ENCODE measurements at regions not wholly inside any gene's neighbourhood (a gene's known extent, or its start where the extent isn't known, plus 50 kb on each side); places are given as distances from the start of the nearest gene placed in this dataset.

DNA sequence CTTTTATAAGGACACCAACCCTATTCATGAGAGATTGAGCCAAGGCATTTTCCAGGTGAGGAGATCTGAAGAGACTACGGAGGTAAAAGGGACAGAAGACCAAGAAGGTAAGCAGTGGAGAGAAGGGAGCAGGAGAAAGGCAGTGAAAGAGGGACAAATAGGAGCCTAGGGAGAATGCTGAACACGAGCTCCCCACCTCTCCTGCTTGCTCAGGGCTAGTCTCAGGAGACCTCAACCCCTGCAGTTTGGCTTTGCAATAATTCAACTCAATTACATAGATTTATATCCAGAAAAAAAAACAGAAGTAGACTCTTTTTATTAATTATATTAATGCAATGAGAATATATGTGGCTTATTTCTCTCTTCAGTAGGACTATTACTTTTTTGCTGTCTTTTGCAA lies 91.0 kb upstream of the DDX18 start:
- no peak for ATAC-seq

DNA sequence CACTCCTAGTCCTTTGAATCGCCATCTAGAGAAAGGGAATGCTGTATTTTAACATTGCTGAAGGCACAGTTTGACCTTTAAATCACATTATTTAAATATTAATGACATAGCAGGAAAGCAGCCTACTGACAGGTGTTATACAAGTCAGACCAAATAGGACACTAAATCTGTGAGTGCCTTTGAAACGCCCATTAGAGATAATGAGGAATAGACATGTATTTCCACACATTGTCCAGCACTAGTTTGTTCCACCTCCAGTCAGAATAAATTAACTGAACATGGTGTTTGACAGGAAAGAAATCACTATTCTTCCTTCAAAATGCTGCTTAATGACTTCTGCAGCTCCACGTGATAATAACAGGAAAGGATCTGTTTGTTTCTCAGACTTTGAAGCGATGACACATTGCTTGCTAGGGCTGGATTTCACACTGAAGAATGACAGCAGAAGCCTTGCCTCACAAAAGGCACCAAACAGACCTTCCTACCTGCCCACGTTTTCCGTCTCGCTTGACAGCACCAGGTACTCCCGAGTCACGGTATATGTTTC lies 90.5 kb upstream of the DDX18 start:
- no peak for ATAC-seq

DNA sequence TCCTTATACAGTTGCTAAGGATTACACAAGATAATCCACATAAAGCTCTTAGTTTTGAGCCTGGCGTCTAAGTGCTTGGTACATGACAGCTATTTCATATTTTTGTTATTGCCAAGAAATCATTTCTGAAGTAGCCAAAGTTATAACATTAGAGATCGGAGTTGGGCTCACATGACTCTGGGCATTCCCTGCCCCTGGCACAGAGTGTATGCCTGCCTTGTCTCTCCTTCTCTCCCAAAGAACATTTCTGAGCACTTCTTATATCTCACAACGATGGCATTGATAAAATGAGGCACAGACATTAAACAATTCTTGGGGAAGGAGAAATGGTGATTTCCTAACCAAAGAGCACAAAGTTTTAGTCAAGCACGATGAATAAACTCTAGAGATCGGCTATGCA lies 87.7 kb upstream of the DDX18 start:
- no peak for ATAC-seq

DNA sequence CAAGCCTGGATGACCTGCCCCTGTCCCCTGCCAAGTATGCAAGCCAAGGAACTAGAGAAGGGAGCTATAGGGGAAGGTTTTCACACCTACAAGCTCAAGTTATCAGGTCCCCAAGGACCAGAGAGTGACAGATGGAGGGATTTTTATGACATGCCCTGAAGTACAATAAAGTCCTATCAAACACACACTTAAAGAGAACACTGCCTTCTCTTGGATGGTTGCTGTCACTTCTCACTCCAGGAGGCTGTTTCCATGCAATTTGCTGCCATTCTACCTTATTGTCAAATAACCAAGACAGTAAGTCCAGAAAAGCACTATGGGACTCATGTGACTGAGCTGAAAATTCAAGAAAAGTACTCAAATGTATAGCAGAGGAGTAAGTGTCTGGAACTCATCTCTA lies 76.6 kb upstream of the DDX18 start:
- ATAC-seq, result no peak

DNA sequence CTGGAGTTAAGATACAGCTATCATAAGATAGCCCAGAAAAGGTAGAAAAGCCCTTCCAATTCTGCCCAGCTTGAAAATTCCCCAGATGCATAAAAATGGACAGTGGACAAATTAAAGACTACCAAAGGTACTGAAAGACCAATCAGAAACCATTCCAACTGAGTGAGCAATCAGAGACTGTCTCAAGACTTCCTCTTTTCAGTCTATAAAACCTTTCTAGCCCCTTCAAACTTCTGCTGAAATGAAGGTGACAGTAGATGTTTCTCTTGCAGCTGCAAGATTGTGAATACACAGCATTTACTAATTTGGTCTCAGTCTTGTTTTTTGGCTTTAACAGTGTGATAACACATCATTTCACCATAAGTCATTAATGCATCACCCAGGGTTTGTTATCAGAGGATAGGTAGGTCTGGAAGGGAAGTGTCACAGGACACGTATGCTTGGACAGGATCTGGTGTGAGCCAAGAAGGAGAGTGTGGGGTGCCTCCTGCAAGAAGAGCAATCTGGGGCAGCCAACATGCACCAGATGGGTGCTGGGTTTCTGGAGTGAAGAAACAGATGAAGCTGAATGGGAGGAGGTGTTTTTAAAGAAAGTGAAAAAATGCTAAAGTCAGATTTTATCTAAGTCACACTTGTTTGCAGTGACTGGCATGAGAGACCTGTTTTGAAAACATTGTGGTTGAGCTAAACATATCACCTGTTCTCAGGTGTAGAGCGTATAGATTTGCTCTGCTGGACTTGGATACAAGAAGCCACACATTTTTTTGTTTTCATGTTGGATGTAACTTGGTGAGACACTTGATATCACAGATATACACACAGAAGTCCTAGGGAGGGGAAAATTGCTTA lies 75.3 kb upstream of the DDX18 start:
- ATAC-seq, result no peak

DNA sequence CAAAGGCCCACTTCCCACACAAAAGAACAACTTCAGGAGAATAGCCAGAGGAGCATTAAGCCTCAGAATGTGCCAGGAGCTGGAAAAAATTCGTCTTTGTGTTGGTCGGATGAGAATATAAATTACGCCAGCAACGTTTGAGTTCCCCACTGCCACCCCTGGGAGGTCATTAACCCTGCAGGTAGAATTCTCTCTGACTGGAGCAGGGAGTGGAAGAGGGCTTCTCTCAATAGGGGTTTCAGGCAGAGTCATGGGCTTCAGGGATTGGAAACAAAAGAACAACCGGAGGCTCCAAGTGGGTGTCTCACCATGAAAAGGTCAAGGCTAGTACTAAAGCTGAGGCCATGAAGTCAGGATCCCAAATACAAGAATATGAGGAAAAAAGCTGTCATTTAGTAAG lies 69.0 kb upstream of the DDX18 start:
- ATAC-seq, result no peak

DNA sequence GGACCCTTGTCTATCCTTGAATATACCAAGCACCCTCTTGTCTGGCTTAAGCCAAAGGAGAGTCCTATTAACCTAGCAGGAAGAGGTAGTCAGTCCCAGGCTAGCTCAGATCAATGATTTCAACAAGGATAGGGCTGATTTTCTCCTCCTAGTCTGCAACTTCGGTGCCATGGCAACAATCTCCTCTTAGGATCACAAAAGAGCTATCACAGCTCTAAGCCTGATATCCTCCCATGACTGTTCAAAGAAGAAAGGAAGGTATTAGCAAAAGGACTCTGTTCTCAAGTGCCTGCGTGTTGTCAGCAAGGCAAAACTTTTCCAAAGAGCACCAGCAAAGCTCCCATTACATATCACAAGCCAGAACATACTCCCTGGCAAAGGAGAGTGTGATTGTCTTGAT lies 58.7 kb upstream of the DDX18 start:
- no peak for ATAC-seq

DNA sequence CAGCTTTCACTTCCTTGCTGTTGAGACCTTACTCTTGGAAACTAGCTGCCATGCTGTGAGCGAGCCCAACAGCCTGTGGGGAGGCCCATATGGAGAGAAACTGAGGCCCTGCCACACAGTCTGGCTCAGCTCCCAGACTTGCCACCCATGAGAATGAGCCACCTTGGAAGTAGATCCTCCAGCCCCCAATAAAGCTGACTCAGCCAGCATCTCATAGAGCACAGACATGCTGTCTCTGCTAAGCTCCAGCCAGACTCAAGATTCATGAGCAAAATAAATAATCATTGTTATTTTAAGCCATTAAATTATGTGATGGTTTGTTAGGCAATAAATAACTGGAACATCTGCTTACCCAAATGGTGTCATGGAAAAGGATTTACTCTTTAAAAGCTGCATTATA lies 53.6 kb upstream of the DDX18 start:
- ATAC-seq, result no peak

DNA sequence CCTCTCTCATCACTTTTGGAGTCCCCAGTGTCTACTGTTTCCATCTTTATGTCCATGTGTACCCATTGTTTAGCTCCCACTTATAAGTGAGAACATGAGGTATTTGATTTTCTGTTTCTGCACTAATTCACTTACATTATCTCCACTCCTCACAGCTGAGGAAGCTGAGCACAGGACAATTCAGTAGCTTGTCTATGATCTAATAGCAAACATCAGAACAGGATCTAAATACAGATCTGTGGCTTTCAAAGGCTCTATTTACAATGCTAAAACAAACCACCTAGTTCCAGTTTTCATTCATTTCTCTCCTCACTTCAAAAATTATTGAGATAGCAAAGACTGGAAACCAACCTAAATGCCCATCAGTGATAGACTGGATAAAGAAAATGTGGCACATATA lies 52.0 kb upstream of the DDX18 start:
- no peak for ATAC-seq

DNA sequence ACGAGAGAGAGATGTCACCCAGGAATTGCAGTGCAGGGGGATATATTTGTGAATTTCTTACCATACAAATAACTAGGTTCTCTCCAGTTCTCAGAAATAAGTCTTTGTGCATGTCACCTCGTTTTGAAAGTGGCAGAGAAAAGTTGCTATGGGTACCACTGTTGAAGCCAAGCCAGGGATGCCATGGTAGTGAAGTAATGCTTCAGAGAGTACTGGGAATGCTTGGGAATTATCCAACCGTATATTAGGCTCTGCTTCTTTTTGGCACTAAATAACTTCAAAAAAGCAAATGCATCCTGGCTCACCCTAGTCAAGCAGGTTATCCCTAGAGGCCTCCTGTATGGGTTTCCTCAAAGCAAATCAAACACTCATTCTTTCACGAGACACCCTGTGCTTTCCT lies 50.7 kb upstream of the DDX18 start:
- ATAC-seq, result no peak

Measured in esophagus mucosa (tissue), 1 donor.